B cell (primary cell): ENCODE measurements at regions not wholly inside any gene's neighbourhood (a gene's known extent, or its start where the extent isn't known, plus 50 kb on each side); places are given as distances from the start of the nearest gene placed in this dataset.

Experiments used
- ATAC-seq: fragments of 200-7000 bp; cut with Tn5 transposase; one replicate; pipeline ENCODE4 v1.10.0; 2021; ENCODE audit warnings: low read depth, mild to moderate bottlenecking, moderate number of reproducible peaks, moderate library complexity
- CTCF ChIA-PET: fragments of 350-600 bp; sonication (Branson Sonifier 250); formaldehyde crosslinking; loops from one replicate; lab custom pipeline; 2021; ENCODE audit warnings: antibody characterized with exemption, inconsistent platforms; lab: Charles Lee
- POLR2A ChIA-PET: fragments of 350-600 bp; sonication (Branson Sonifier 250); formaldehyde crosslinking; loops from one replicate; lab custom pipeline; 2021; ENCODE audit warnings: antibody characterized with exemption; lab: Charles Lee
- DNase-seq: peaks from one replicate; pipeline ENCODE4 v3.0.0; 2013
- H2AFZ ChIP-seq: 2 replicates; pipeline ENCODE4 v1.6.1; 2012; ENCODE audit warnings: mild to moderate bottlenecking, low read depth, low read length; ENCODE audit not compliant: insufficient read depth, poor library complexity, severe bottlenecking
- H3K27ac ChIP-seq, 2 donors: 1 replicate in 1 of 2; 2 replicates in 1 of 2; pipeline ENCODE4 v1.5.1; 2012 to 2013; ENCODE audit warnings: low read length in 2 of 2, mild to moderate bottlenecking in 2 of 2, moderate library complexity in 1 of 2
- H3K27me3 ChIP-seq, 4 experiments: fragments of 200-600 bp in 1 of 4; sonication (generic) in 1 of 4; replicated peaks in 1 of 4; 1 replicate in 2 of 4; 2 replicates in 2 of 4; pipeline versions ENCODE4 v1.6.1 to v1.7.0; 2013 to 2016; ENCODE audit warnings: low read length in 3 of 4, mild to moderate bottlenecking in 2 of 4, mixed read lengths in 1 of 4, moderate library complexity in 1 of 4; ENCODE audit not compliant: insufficient read depth in 4 of 4, control insufficient read depth in 3 of 4; ENCODE audit errors: control extremely low read depth in 1 of 4
- H3K36me3 ChIP-seq, 2 experiments: replicated peaks in 1 of 2; 1 replicate in 1 of 2; 2 replicates in 1 of 2; pipeline versions ENCODE4 v1.6.1 to v1.7.1; 2013; ENCODE audit warnings: low read length in 1 of 2; ENCODE audit not compliant: insufficient read depth in 2 of 2, control insufficient read depth in 1 of 2; ENCODE audit errors: control extremely low read depth in 1 of 2, extremely low read depth in 1 of 2
- H3K4me1 ChIP-seq, 2 donors: fragments of 200-600 bp in 1 of 2; sonication (generic) in 1 of 2; 1 replicate in 1 of 2; 2 replicates in 1 of 2; pipeline versions ENCODE4 v1.5.1 to v1.6.1; 2013 to 2017; ENCODE audit warnings: low read length in 2 of 2; ENCODE audit not compliant: control insufficient read depth in 2 of 2, insufficient read depth in 2 of 2
- H3K4me2 ChIP-seq: replicated peaks from 2 replicates; pipeline ENCODE3; 2012; ENCODE audit warnings: mild to moderate bottlenecking, low read depth, low read length; ENCODE audit not compliant: poor library complexity, severe bottlenecking
- H3K4me3 ChIP-seq, 5 experiments: fragments of 200-600 bp in 1 of 5; sonication (generic) in 1 of 5; 1 replicate in 3 of 5; 2 replicates in 2 of 5; pipeline versions ENCODE4 v1.5.1 to v1.7.0; 2011 to 2016; ENCODE audit warnings: low read length in 4 of 5, mild to moderate bottlenecking in 4 of 5, low read depth in 2 of 5, control low read depth in 1 of 5, moderate library complexity in 1 of 5; ENCODE audit not compliant: insufficient read depth in 1 of 5; ENCODE audit errors: control extremely low read depth in 1 of 5, extremely low read depth in 1 of 5
- H3K79me2 ChIP-seq: fragments of 200-600 bp; sonication (generic); one replicate; pipeline ENCODE4 v1.6.0; 2016; ENCODE audit warnings: low read length; ENCODE audit not compliant: control insufficient read depth, insufficient read depth
- H3K9ac ChIP-seq: fragments of 200-600 bp; sonication (generic); 2 replicates; pipeline ENCODE4 v1.6.1; 2017; ENCODE audit warnings: mild to moderate bottlenecking, low read length, moderate library complexity
- H3K9me3 ChIP-seq, 3 donors: one replicate each; pipeline versions ENCODE4 v1.6.1 to v1.7.1; 2013; ENCODE audit warnings: low read length in 2 of 3; ENCODE audit not compliant: control insufficient read depth in 2 of 3, insufficient read depth in 1 of 3; ENCODE audit errors: control extremely low read depth in 1 of 3
- H4K20me1 ChIP-seq: 2 replicates; pipeline ENCODE4 v1.6.0; 2012; ENCODE audit warnings: mild to moderate bottlenecking, low read length; ENCODE audit not compliant: insufficient read depth, control insufficient read depth, poor library complexity, severe bottlenecking
- H3K27ac Mint-ChIP-seq: one replicate; pipeline ENCODE4 v1.8.0; 2021; ENCODE audit warnings: mixed read lengths
- H3K27me3 Mint-ChIP-seq: one replicate; pipeline ENCODE4 v1.8.0; 2021; ENCODE audit warnings: mixed read lengths
- H3K4me1 Mint-ChIP-seq: one replicate; pipeline ENCODE4 v1.8.0; 2021; ENCODE audit warnings: mixed read lengths
- H3K4me3 Mint-ChIP-seq: one replicate; pipeline ENCODE4 v1.8.0; 2021; ENCODE audit warnings: mixed read lengths
- H3K9me3 Mint-ChIP-seq: one replicate; pipeline ENCODE4 v1.8.0; 2022; ENCODE audit warnings: mixed read lengths; ENCODE audit not compliant: insufficient read depth
- EZH2 ChIP-seq: IDR thresholded peaks from 2 replicates; pipeline ENCODE4 v1.6.1; 2012; ENCODE audit warnings: borderline replicate concordance, low read depth, mild to moderate bottlenecking, moderate library complexity, low read length; ENCODE audit not compliant: insufficient read depth, poor library complexity, severe bottlenecking
- WGBS: methylation state at CpG from one replicate; pipeline ENCODE4 v1.1.5; 2013; ENCODE audit warnings: missing lambda C conversion rate; ENCODE audit not compliant: insufficient coverage; 5-methylcytosine and 5-hydroxymethylcytosine counted together
- intact Hi-C: fragments of 100-400 bp; cut with micrococcal nuclease; formaldehyde crosslinking; loops from one replicate; pipeline ENCODE4 v1.10.0; 2022
- TF ChIP-seq, protein P1 (sequence below): fragments of 200-600 bp; IDR thresholded peaks from one replicate; pipeline ENCODE4 v1.8.0; 2022; ENCODE audit warnings: antibody characterized with exemption, mild to moderate bottlenecking

DNA sequence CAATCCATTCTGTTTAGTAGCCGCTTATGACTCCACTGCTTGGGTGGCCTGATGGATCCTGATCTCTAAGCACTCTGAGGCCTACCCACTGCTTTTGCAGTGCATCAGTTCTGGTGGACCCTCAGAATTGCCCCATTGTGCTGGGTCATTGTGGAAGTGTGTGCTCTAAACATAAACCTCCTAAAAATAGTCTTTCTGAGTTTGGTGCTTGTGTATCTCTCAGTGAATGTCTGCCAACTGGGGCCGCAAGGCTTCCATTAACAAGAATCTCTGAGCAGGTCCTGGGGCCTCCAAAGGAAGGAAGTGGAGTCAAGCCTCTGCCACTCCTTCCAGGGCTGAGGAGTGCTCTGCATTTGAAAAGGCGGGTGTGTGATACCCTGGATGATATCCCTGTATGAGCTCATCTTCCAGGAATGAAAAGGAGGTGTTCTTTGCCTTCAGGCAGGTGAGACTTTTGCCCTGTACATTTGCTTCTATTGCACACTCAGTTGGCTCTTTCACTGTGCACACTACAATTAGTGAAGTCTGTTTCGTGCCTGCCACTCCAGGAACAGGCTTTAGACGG, 80.0 kb upstream of the CACNA2D3 start:
- Histone ChIP-seq H3K79me2 (no peaks in the 10 kb centered on the region), H3K4me3 (no peak overlapping the region), H3K27ac (no peak overlapping the region), H3K36me3 (no peaks in the 10 kb centered on the region), H4K20me1 (no peaks in the 10 kb centered on the region), H3K9ac (no peak overlapping the region), H3K27me3 (no peaks in the 10 kb centered on the region), H3K4me1 (no peaks in the 10 kb centered on the region), H2AFZ (no peak overlapping the region), H3K9me3 (no peaks in the 10 kb centered on the region), H3K4me2 (no peak overlapping the region)
- H3K27me3 Mint-ChIP-seq, result peaks cover 13% of the 10 kb centered on the region
- no peaks in the 10 kb centered on the region for H3K9me3 Mint-ChIP-seq
- DNase-seq (no peak), ATAC-seq (no peak)
- intact Hi-C loops, result no loop called here
- H3K4me1 Mint-ChIP-seq, result no peaks in the 10 kb centered on the region
- WGBS, result 78% methylated on average over 5 of the region's 5 CpGs
- no peak overlapping the region for H3K27ac Mint-ChIP-seq
- no peak for TF ChIP-seq EZH2
- TF ChIP-seq, protein P1, sequence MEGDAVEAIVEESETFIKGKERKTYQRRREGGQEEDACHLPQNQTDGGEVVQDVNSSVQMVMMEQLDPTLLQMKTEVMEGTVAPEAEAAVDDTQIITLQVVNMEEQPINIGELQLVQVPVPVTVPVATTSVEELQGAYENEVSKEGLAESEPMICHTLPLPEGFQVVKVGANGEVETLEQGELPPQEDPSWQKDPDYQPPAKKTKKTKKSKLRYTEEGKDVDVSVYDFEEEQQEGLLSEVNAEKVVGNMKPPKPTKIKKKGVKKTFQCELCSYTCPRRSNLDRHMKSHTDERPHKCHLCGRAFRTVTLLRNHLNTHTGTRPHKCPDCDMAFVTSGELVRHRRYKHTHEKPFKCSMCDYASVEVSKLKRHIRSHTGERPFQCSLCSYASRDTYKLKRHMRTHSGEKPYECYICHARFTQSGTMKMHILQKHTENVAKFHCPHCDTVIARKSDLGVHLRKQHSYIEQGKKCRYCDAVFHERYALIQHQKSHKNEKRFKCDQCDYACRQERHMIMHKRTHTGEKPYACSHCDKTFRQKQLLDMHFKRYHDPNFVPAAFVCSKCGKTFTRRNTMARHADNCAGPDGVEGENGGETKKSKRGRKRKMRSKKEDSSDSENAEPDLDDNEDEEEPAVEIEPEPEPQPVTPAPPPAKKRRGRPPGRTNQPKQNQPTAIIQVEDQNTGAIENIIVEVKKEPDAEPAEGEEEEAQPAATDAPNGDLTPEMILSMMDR, result no peak
- no peak overlapping the region for H3K4me3 Mint-ChIP-seq
- POLR2A ChIA-PET, result no interaction called here
- CTCF ChIA-PET, result no interaction called here

DNA sequence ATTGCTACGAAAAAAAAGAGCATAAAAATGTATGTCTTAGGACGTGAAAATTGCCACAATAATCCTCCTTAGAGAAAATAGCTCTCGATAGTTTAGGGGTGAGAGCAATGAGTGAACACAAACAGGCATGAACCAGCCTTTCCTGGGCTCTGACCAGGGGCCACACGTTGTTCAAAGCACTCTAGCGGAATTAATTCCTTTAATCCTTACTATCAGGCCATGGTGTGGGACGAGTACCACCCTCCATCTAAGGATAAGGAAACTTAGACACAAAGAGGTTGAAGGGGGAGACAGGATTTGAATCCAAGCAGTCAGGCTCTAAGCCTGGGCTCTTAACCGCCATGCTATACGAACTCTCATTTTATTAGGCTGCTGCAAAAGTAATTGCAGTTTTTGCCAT, 81.9 kb upstream of the CACNA2D3 start:
- ATAC-seq (no peak), DNase-seq (no peak)
- Histone ChIP-seq H2AFZ (no peak overlapping the region), H3K27me3 (no peaks in the 10 kb centered on the region), H3K4me1 (no peaks in the 10 kb centered on the region), H3K27ac (no peak overlapping the region), H4K20me1 (no peaks in the 10 kb centered on the region), H3K9ac (no peak overlapping the region), H3K36me3 (no peaks in the 10 kb centered on the region), H3K9me3 (no peaks in the 10 kb centered on the region), H3K4me2 (no peak overlapping the region), H3K4me3 (no peak overlapping the region), H3K79me2 (no peaks in the 10 kb centered on the region)
- no peak overlapping the region for H3K4me3 Mint-ChIP-seq
- H3K27ac Mint-ChIP-seq, result no peak overlapping the region
- POLR2A ChIA-PET, result no interaction called here
- no CpG with 5 or more reads among the region's 8 CpGs for WGBS
- no peaks in the 10 kb centered on the region for H3K4me1 Mint-ChIP-seq
- H3K27me3 Mint-ChIP-seq, result peaks cover 8% of the 10 kb centered on the region
- CTCF ChIA-PET, result no interaction called here
- no peaks in the 10 kb centered on the region for H3K9me3 Mint-ChIP-seq
- intact Hi-C loops, result no loop called here
- TF ChIP-seq, protein P1, result no peak
- no peak for TF ChIP-seq EZH2
